HUES6 (cell line): ENCODE measurements at regions not wholly inside any gene's neighbourhood (a gene's known extent, or its start where the extent isn't known, plus 50 kb on each side); places are given as distances from the start of the nearest gene placed in this dataset.

Experiments used
- H3K27ac ChIP-seq: 2 replicates; pipeline ENCODE4 v1.7.0; 2013; ENCODE audit warnings: low read depth, mild to moderate bottlenecking, low read length, inconsistent platforms
- H3K27me3 ChIP-seq: 2 replicates; pipeline ENCODE4 v1.6.1; 2013; ENCODE audit warnings: low read length; ENCODE audit not compliant: control insufficient read depth, insufficient read depth
- H3K36me3 ChIP-seq: 2 replicates; pipeline ENCODE4 v1.6.1; 2013; ENCODE audit warnings: low read length; ENCODE audit not compliant: control insufficient read depth, insufficient read depth
- H3K4me1 ChIP-seq: 2 replicates; pipeline ENCODE4 v1.6.1; 2013; ENCODE audit warnings: low read length; ENCODE audit not compliant: control insufficient read depth, insufficient read depth
- H3K4me3 ChIP-seq: 2 replicates; pipeline ENCODE4 v1.5.1; 2013; ENCODE audit warnings: low read depth, low read length
- H3K9ac ChIP-seq: one replicate; pipeline ENCODE4 v1.6.1; 2013; ENCODE audit warnings: mild to moderate bottlenecking, low read length
- H3K9me3 ChIP-seq: 2 replicates; pipeline ENCODE4 v1.6.1; 2013; ENCODE audit warnings: low read depth, low read length; ENCODE audit not compliant: control insufficient read depth, insufficient read depth

DNA sequence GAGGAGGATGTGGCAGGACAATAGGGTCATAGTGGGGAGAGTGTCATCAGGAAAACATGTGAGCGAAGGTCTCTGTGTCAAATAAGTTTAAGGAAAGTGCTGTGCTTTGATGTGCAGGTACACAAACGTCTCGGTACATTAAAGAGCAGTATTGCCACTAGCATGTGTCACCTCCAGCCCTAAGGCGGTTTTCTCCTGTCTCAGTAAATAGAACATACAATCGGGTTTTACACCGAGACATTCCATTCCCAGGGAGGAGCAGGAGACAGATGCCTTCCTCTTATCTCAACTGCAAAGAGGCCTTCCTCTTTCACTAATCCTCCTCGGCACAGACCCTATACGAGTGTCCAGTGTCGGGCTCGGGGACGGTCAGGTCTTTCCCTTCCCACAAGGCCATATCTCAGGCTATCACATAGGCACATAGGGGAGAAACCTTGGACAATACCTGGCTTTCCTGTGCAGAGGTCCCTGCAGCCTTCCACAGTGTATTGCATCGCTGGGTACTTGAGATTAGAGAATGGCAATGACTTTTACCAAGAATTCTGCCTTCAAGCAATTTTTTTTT is 684.5 kb downstream of the PDHA2 start:
- peaks cover 9% of the 10 kb centered on the region; the same call in 1 of the 2 replicates for H3K9me3 ChIP-seq
- no peaks in the 10 kb centered on the region for H3K4me1 ChIP-seq
- no peaks in the 10 kb centered on the region for H3K27me3 ChIP-seq
- no peak overlapping the region for H3K4me3 ChIP-seq
- H3K9ac ChIP-seq = no peak overlapping the region
- H3K36me3 ChIP-seq = no peaks in the 10 kb centered on the region
- H3K27ac ChIP-seq = no peak overlapping the region

DNA sequence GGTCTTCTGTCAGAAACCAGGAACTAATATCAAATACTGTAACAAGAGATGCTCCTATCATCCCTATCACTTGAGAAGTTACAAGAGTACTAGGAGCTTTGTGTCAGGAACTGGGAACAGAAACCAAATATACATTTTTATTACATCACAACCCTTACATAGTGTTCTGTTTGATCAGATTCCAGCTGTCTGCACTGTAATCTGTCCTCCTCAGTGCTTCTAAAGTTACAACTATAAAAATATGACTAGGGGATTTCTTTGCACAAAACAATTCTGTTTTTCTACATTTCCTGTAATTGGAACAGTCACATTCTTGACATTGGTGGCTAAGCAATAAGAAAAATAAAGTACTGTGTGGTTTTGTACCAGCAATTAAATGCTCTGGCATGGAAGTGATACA is 686.0 kb downstream of the PDHA2 start:
- no peak overlapping the region for H3K4me3 ChIP-seq
- no peak overlapping the region for H3K27ac ChIP-seq
- no peaks in the 10 kb centered on the region for H3K27me3 ChIP-seq
- H3K9me3 ChIP-seq = peaks cover 6% of the 10 kb centered on the region; the same call in 1 of the 2 replicates
- H3K9ac ChIP-seq = no peak overlapping the region
- no peaks in the 10 kb centered on the region for H3K36me3 ChIP-seq
- no peaks in the 10 kb centered on the region for H3K4me1 ChIP-seq

DNA sequence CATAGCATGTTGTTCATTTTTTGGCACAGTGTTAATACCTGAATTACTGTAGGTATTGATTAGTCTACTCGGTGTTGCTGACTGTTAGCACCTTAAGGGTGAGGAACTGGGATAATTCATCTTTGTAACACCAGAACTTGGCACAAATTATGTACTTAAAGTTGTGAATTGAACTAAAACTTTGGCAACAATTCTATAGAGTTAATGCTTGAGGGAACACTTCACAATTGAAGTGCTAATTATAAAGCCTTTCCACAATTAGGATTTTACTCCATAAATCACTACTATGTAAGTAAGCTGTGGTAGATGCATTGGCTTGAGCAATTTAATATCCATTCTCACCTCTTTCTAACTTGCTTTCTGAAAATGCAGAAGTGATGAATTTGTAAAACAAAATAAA is 686.7 kb downstream of the PDHA2 start:
- Histone ChIP-seq H3K9ac (no peak overlapping the region), H3K27me3 (no peaks in the 10 kb centered on the region), H3K27ac (no peak overlapping the region), H3K36me3 (no peaks in the 10 kb centered on the region), H3K4me1 (no peaks in the 10 kb centered on the region), H3K4me3 (no peak overlapping the region), H3K9me3 (no peaks in the 10 kb centered on the region)

DNA sequence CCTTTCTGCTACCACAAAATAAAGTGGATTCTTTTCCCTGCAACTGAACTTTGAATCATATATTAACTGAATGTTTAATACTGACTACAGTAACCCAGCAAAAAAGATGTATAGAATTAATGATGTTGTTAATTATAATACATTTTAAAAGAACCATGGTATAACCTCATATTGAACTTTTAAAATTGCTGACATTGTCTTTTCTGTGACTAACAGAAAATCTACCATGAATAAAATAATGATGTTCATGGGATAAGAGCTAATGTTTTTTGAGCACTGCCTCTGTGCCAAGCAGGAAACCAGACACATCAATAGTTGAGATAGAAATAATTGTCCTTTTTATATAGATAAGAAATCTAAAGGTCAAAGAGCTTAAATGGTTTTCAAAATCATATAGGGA is 691.9 kb downstream of the PDHA2 start:
- Histone ChIP-seq H3K27ac (no peak overlapping the region), H3K4me3 (no peak overlapping the region), H3K9ac (no peak overlapping the region), H3K9me3 (no peaks in the 10 kb centered on the region), H3K4me1 (no peaks in the 10 kb centered on the region), H3K36me3 (no peaks in the 10 kb centered on the region), H3K27me3 (no peaks in the 10 kb centered on the region)

DNA sequence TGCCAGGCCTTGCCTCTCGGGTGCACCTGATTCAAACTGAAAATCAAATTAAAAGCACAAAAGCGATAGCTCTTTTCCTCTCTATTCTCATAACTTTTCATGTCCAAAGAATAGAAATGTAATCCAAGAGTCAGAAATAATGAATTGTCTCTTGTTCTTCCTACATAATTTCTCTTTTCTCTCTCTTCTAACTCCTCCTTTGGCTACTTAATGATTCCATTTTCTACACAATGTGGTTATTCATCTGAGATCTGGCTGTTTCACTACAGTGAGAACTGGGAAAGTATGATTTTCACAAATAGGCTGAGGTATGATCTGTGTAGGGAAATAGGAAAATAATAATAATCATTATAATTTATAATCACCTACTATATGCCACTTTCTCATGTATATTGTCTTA is 703.5 kb downstream of the PDHA2 start:
- Histone ChIP-seq H3K9me3 (no peaks in the 10 kb centered on the region), H3K36me3 (no peaks in the 10 kb centered on the region), H3K27ac (no peak overlapping the region), H3K27me3 (no peaks in the 10 kb centered on the region), H3K4me1 (no peaks in the 10 kb centered on the region), H3K4me3 (no peak overlapping the region), H3K9ac (no peak overlapping the region)

DNA sequence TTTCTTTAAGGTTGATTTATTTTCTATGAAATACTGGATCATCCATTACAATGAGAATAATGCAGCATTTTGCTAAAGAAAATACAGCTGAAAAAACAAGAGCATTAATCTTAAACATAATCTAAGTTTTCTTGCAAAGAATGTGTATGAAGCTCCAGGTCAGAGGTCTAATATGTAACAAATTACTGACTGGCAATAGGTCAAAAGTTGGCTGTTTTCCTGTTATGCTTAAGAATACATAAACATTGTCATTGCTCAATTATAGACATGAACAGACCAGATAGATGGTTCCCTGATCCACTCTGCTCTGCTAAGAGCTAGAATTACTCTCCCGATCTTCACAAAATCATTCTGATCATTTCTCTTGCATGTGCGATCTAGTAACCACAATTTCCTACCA is 718.6 kb downstream of the PDHA2 start:
- H3K27me3 ChIP-seq = no peaks in the 10 kb centered on the region
- H3K27ac ChIP-seq = no peak overlapping the region
- no peaks in the 10 kb centered on the region for H3K4me1 ChIP-seq
- H3K9me3 ChIP-seq = no peaks in the 10 kb centered on the region
- no peak overlapping the region for H3K9ac ChIP-seq
- no peaks in the 10 kb centered on the region for H3K36me3 ChIP-seq
- no peak overlapping the region for H3K4me3 ChIP-seq

DNA sequence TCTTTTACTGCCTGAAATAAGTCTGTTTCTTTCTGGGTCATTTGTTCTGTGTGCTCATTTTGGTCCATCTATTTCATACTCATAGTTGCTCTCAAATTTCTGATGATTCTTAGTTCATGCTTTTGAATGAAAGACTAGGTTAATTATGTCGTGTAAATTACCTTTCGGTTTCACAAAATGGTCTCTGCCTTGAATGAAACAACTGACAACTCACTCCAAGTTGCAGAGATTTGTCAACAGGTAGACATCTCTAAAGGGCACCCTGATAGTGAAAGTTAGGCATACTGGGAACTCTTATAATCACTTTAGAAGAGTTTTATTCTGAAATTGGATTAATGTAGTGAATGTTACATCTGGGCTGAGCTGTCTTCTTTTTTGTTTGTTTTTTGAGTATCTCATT is 726.9 kb downstream of the PDHA2 start:
- Histone ChIP-seq H3K36me3 (no peaks in the 10 kb centered on the region), H3K27ac (no peak overlapping the region), H3K4me3 (no peak overlapping the region), H3K4me1 (no peaks in the 10 kb centered on the region), H3K27me3 (no peaks in the 10 kb centered on the region), H3K9ac (no peak overlapping the region), H3K9me3 (no peaks in the 10 kb centered on the region)

DNA sequence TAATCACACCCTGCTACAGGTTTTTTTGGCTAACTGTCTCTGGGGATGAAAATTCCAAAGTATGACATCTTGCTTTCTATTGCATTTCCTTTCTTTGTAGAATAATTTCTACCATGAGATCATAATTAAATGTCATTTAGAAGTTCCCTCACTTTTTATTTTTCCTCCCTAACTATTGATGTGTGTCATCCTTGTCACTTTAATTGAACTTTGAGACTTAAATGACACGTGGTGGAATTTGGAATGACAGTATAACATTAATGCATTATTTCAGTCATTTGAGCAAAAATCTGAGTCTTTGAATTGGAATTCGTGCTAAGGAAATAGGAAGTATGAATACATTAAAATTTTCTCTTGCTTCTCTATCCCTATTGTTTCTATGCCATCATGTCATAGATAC is 745.4 kb downstream of the PDHA2 start:
- Histone ChIP-seq H3K9me3 (0 out of 2 replicates have a peak, but pooled peaks cover 2% of the 10 kb centered on the region), H3K4me1 (no peaks in the 10 kb centered on the region), H3K36me3 (no peaks in the 10 kb centered on the region), H3K27me3 (no peaks in the 10 kb centered on the region), H3K9ac (no peak overlapping the region), H3K27ac (no peak overlapping the region), H3K4me3 (no peak overlapping the region)

DNA sequence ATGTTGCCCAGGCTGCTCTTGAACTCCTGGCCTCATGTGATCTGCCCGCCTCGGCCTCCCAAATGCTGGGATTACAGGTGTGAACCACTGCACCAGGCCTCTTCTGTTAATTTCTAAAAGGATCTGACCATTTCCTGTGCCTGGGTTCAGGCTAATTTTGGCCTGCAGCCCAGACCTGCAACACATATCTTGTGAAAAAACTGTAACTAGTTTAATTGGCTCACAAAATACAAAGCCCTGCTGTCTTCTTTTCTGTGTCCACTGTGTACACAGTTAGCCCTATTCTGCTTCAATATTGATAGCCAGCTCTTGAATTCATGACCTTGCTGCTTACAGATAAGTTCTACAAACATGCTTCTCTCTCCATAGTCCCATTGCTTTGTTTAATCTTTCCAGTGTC is 753.5 kb downstream of the PDHA2 start:
- Histone ChIP-seq H3K4me3 (no peak overlapping the region), H3K4me1 (peaks cover 4% of the 10 kb centered on the region; the same call in 1 of the 2 replicates), H3K9me3 (no peaks in the 10 kb centered on the region), H3K9ac (no peak overlapping the region), H3K27me3 (no peaks in the 10 kb centered on the region), H3K36me3 (no peaks in the 10 kb centered on the region), H3K27ac (no peak overlapping the region)

DNA sequence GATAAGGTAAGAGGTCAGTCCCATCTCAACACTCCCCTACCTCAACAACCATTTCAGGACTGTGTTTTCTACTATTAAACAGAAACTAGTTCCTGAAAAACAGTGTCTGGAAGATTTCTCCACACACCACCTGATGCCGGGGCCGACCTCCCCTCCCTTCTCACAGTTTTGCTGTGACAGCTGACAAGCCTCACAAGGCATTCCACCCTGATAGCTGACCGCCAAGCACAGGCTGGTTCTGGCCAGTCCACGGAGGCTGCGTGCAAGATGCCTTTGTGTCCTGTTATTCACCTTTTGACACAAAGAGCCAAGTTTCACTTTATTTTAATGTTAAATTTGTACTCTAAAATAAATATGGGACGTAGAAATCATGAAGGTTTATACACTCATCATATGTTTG is 758.6 kb downstream of the PDHA2 start:
- Histone ChIP-seq H3K27me3 (no peaks in the 10 kb centered on the region), H3K4me1 (peaks cover 16% of the 10 kb centered on the region; the same call in 1 of the 2 replicates), H3K4me3 (no peak overlapping the region), H3K27ac (no peak overlapping the region), H3K36me3 (no peaks in the 10 kb centered on the region), H3K9ac (no peak overlapping the region), H3K9me3 (no peaks in the 10 kb centered on the region)

DNA sequence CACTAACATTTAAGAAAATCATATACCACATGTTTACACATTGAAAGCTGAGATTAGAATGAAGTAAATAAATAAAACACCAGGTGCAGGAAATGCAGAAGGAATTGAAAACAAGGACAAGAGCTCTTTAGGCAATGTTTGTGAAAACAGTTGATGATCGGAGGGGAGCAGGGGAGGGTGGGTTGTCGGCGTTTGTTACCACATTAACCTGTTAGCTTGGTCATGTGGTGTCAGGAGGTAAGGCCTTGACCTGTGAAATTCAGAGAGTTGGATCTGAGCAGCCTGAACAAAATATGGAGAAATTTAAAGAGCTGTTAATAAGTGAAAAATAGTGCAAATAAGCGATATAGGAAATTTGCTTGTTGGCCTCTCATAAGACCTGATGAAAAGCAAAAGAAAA is 759.9 kb downstream of the PDHA2 start:
- no peak overlapping the region for H3K27ac ChIP-seq
- no peak overlapping the region for H3K4me3 ChIP-seq
- H3K27me3 ChIP-seq = no peaks in the 10 kb centered on the region
- H3K9ac ChIP-seq = no peak overlapping the region
- no peaks in the 10 kb centered on the region for H3K9me3 ChIP-seq
- H3K36me3 ChIP-seq = no peaks in the 10 kb centered on the region
- peaks cover 16% of the 10 kb centered on the region; the same call in 1 of the 2 replicates for H3K4me1 ChIP-seq

DNA sequence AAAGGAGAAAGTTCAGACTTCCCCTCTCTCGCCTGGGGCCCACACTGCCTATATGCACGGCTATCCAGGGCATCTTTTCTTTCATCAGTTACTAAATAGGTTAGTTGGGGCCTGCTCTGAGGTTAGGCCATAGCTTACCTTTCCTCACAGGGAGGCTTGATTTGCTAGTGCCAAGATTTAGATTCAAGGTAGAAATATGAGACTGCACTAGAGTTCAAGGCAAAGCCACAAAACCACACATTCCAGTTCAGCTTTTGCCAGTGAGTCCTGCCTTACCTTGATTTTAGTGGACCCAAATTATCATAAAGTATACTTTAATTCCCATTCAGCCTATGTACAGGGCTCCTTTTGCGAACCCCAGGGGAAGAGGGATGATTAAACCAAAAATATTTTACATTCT is 762.8 kb downstream of the PDHA2 start:
- Histone ChIP-seq H3K4me3 (no peak overlapping the region), H3K9me3 (no peaks in the 10 kb centered on the region), H3K27me3 (no peaks in the 10 kb centered on the region), H3K27ac (no peak overlapping the region), H3K4me1 (peaks cover 16% of the 10 kb centered on the region; the same call in 1 of the 2 replicates), H3K9ac (no peak overlapping the region), H3K36me3 (no peaks in the 10 kb centered on the region)
